Neural cell (in vitro differentiated cells): ENCODE measurements at regions not wholly inside any gene's neighbourhood (a gene's known extent, or its start where the extent isn't known, plus 50 kb on each side); places are given as distances from the start of the nearest gene placed in this dataset.

Experiments used
- H2AFZ ChIP-seq: fragments of 200-600, 300-800 bp; sonication (generic), shearing (Covaris generic); 2 replicates; pipeline ENCODE4 v1.6.0; 2014; ENCODE audit warnings: low read depth, mild to moderate bottlenecking, antibody characterized with exemption, low read length, moderate library complexity
- H3F3A ChIP-seq: fragments of 200-600 bp; shearing (Covaris generic); 2 replicates; pipeline ENCODE4 v1.6.1; 2016; ENCODE audit warnings: mild to moderate bottlenecking, moderate library complexity, mixed read lengths, antibody characterized with exemption, low read length; ENCODE audit not compliant: insufficient read depth, poor library complexity, severe bottlenecking
- H3K27ac ChIP-seq: fragments of 200-600, 300-800 bp; sonication (generic), shearing (Covaris generic); 2 replicates; pipeline ENCODE4 v1.5.1; 2014; ENCODE audit warnings: mild to moderate bottlenecking, low read length, moderate library complexity
- H3K27me3 ChIP-seq: fragments of 300-800, 200-600 bp; sonication (generic), shearing (Covaris generic); 2 replicates; pipeline ENCODE4 v1.6.0; 2014; ENCODE audit warnings: mild to moderate bottlenecking, low read depth, low read length, moderate library complexity; ENCODE audit not compliant: insufficient read depth
- H3K36me3 ChIP-seq: fragments of 300-800, 200-600 bp; sonication (generic), shearing (Covaris generic); 2 replicates; pipeline ENCODE4 v1.5.1; 2014; ENCODE audit warnings: mild to moderate bottlenecking, antibody characterized with exemption, low read length, moderate library complexity; ENCODE audit not compliant: insufficient read depth
- H3K4me2 ChIP-seq: fragments of 300-800, 200-600 bp; sonication (generic), shearing (Covaris generic); 2 replicates; pipeline ENCODE4 v1.6.0; 2014; ENCODE audit warnings: mild to moderate bottlenecking, low read length
- H3K4me3 ChIP-seq: fragments of 300-800, 200-600 bp; sonication (generic), shearing (Covaris generic); 2 replicates; pipeline ENCODE4 v1.5.1; 2014; ENCODE audit warnings: mild to moderate bottlenecking, low read length, moderate library complexity
- H3K79me2 ChIP-seq: fragments of 200-600 bp; shearing (Covaris generic); replicated peaks from 2 replicates; pipeline ENCODE4 v1.6.0; 2014; ENCODE audit warnings: mild to moderate bottlenecking, low read length, moderate library complexity; ENCODE audit not compliant: insufficient read depth
- H3K9ac ChIP-seq: fragments of 300-800, 200-600 bp; sonication (generic), shearing (Covaris generic); 2 replicates; pipeline ENCODE4 v1.6.1; 2016; ENCODE audit warnings: mild to moderate bottlenecking, low read length, mixed read lengths
- H3K9me2 ChIP-seq: fragments of 200-600 bp; shearing (Covaris generic); 2 replicates; pipeline ENCODE4 v1.6.1; 2016; ENCODE audit warnings: mild to moderate bottlenecking, low read length, mixed read lengths; ENCODE audit not compliant: insufficient read depth
- H3K9me3 ChIP-seq: fragments of 200-600, 300-800 bp; sonication (generic), shearing (Covaris generic); 2 replicates; pipeline ENCODE4 v1.6.1; 2016; ENCODE audit warnings: mild to moderate bottlenecking, mixed run types, low read length, moderate library complexity, mixed read lengths
- H4K20me1 ChIP-seq: fragments of 200-600 bp; shearing (Covaris generic); 2 replicates; pipeline ENCODE4 v1.6.1; 2016; ENCODE audit warnings: mild to moderate bottlenecking, mixed run types; ENCODE audit not compliant: insufficient read depth
- CTCF ChIP-seq: fragments of 450-650 bp; IDR thresholded peaks from 2 replicates; pipeline ENCODE4 v1.5.1; 2014; ENCODE audit warnings: antibody characterized with exemption, mild to moderate bottlenecking, moderate library complexity; ENCODE audit not compliant: poor library complexity, severe bottlenecking
- EP300 ChIP-seq: fragments of 450-650 bp; conservative IDR thresholded peaks from 2 replicates; pipeline ENCODE4 v1.6.1; 2014; ENCODE audit warnings: antibody characterized with exemption, mild to moderate bottlenecking, moderate library complexity; ENCODE audit not compliant: poor library complexity, severe bottlenecking
- EZH2 ChIP-seq: fragments of 200-600, 300-800 bp; shearing (Covaris generic), sonication (generic); IDR thresholded peaks from 2 replicates; pipeline ENCODE4 v1.6.1; 2014; ENCODE audit warnings: antibody characterized with exemption, low read length, borderline replicate concordance, mild to moderate bottlenecking; ENCODE audit not compliant: insufficient read depth, poor library complexity, severe bottlenecking
- MXI1 ChIP-seq: fragments of 450-650 bp; conservative IDR thresholded peaks from 2 replicates; pipeline ENCODE4 v1.6.1; 2014; ENCODE audit warnings: antibody characterized with exemption, mild to moderate bottlenecking; ENCODE audit not compliant: poor library complexity, severe bottlenecking
- POLR2AphosphoS5 ChIP-seq: IDR thresholded peaks from 2 replicates; pipeline ENCODE4 v1.6.1; 2012
- RAD21 ChIP-seq: fragments of 450-650 bp; conservative IDR thresholded peaks from 2 replicates; pipeline ENCODE4 v1.6.1; 2014; ENCODE audit warnings: antibody characterized with exemption, mild to moderate bottlenecking, moderate library complexity
- REST ChIP-seq: IDR thresholded peaks from 2 replicates; pipeline ENCODE4 v1.6.1; 2012; ENCODE audit warnings: borderline replicate concordance
- SMC3 ChIP-seq: fragments of 450-650 bp; conservative IDR thresholded peaks from 2 replicates; pipeline ENCODE4 v1.6.1; 2014; ENCODE audit warnings: antibody characterized with exemption, mild to moderate bottlenecking, moderate library complexity; ENCODE audit not compliant: poor library complexity
- TAF1 ChIP-seq: IDR thresholded peaks from 2 replicates; pipeline ENCODE4 v1.6.1; 2012; ENCODE audit warnings: low read depth

- H3F3A ChIP-seq: no peaks in the 10 kb centered on the region
- H3K36me3 ChIP-seq: no peaks in the 10 kb centered on the region
- H3K9me2 ChIP-seq: no peaks in the 10 kb centered on the region
- no peak overlapping the region for H3K9ac ChIP-seq
- no peaks in the 10 kb centered on the region for H3K79me2 ChIP-seq
- no peak overlapping the region for H3K4me2 ChIP-seq
- no peaks in the 10 kb centered on the region for H4K20me1 ChIP-seq
- no peaks in the 10 kb centered on the region for H3K27me3 ChIP-seq
- no peak overlapping the region for H3K4me3 ChIP-seq
- H3K27ac ChIP-seq: no peak overlapping the region
- H2AFZ ChIP-seq: no peak overlapping the region
- no peaks in the 10 kb centered on the region for H3K9me3 ChIP-seq
- TF ChIP-seq RAD21: no peak
- no peak for TF ChIP-seq POLR2AphosphoS5
- no peak for TF ChIP-seq EP300
- TF ChIP-seq EZH2: no peak
- no peak for TF ChIP-seq SMC3
- TF ChIP-seq MXI1: no peak
- no peak for TF ChIP-seq CTCF
- no peak for TF ChIP-seq TAF1
- no peak for TF ChIP-seq REST
Measured at GRCh38 chr20:24236963-24237362, 232.5 kb upstream of the SYNDIG1 start.

GRCh38 chr20:24236201-24236600 lies 233.2 kb upstream of the SYNDIG1 start:
- no peak overlapping the region for H3K4me3 ChIP-seq
- no peaks in the 10 kb centered on the region for H4K20me1 ChIP-seq
- no peaks in the 10 kb centered on the region for H3K9me3 ChIP-seq
- no peak for TF ChIP-seq RAD21
- TF ChIP-seq EP300: no peak
- TF ChIP-seq POLR2AphosphoS5: no peak
- no peak for TF ChIP-seq EZH2
- TF ChIP-seq TAF1: no peak
- no peak for TF ChIP-seq MXI1
- no peak for TF ChIP-seq SMC3
- TF ChIP-seq REST: no peak
- no peak for TF ChIP-seq CTCF
- H3K27me3 ChIP-seq: no peaks in the 10 kb centered on the region
- no peaks in the 10 kb centered on the region for H3K36me3 ChIP-seq
- H3K4me2 ChIP-seq: no peak overlapping the region
- H3K9ac ChIP-seq: no peak overlapping the region
- H3F3A ChIP-seq: no peaks in the 10 kb centered on the region
- H2AFZ ChIP-seq: no peak overlapping the region
- no peak overlapping the region for H3K27ac ChIP-seq
- H3K79me2 ChIP-seq: no peaks in the 10 kb centered on the region
- no peaks in the 10 kb centered on the region for H3K9me2 ChIP-seq
